Panc1 (cell line): ENCODE measurements at regions not wholly inside any gene's neighbourhood (a gene's known extent, or its start where the extent isn't known, plus 50 kb on each side); places are given as distances from the start of the nearest gene placed in this dataset.

Experiments used
- CTCF ChIP-seq: fragments of 450-650 bp; IDR thresholded peaks from 2 replicates; pipeline ENCODE4 v1.5.1; 2017; ENCODE audit warnings: mild to moderate bottlenecking
- POLR2AphosphoS5 ChIP-seq: IDR thresholded peaks from 2 replicates; pipeline ENCODE4 v1.6.1; 2012; ENCODE audit warnings: mild to moderate bottlenecking, low read depth, low read length, moderate library complexity
- SIN3A ChIP-seq: IDR thresholded peaks from 2 replicates; pipeline ENCODE4 v1.6.1; 2012; ENCODE audit warnings: low read depth, mild to moderate bottlenecking, low read length, moderate library complexity, borderline replicate concordance; ENCODE audit not compliant: insufficient read depth
- TF ChIP-seq, protein P1 (sequence below), 2 experiments: IDR thresholded peaks; 2 replicates each; pipeline ENCODE4 v1.6.1; 2011 to 2012; ENCODE audit warnings: low read depth in 2 of 2, control low read depth in 1 of 2, low read length in 1 of 2, mild to moderate bottlenecking in 1 of 2, moderate library complexity in 1 of 2; ENCODE audit not compliant: insufficient read depth in 1 of 2

- TF ChIP-seq CTCF (no peak), SIN3A (no peak), POLR2AphosphoS5 (no peak)
- TF ChIP-seq, protein P1, sequence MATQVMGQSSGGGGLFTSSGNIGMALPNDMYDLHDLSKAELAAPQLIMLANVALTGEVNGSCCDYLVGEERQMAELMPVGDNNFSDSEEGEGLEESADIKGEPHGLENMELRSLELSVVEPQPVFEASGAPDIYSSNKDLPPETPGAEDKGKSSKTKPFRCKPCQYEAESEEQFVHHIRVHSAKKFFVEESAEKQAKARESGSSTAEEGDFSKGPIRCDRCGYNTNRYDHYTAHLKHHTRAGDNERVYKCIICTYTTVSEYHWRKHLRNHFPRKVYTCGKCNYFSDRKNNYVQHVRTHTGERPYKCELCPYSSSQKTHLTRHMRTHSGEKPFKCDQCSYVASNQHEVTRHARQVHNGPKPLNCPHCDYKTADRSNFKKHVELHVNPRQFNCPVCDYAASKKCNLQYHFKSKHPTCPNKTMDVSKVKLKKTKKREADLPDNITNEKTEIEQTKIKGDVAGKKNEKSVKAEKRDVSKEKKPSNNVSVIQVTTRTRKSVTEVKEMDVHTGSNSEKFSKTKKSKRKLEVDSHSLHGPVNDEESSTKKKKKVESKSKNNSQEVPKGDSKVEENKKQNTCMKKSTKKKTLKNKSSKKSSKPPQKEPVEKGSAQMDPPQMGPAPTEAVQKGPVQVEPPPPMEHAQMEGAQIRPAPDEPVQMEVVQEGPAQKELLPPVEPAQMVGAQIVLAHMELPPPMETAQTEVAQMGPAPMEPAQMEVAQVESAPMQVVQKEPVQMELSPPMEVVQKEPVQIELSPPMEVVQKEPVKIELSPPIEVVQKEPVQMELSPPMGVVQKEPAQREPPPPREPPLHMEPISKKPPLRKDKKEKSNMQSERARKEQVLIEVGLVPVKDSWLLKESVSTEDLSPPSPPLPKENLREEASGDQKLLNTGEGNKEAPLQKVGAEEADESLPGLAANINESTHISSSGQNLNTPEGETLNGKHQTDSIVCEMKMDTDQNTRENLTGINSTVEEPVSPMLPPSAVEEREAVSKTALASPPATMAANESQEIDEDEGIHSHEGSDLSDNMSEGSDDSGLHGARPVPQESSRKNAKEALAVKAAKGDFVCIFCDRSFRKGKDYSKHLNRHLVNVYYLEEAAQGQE (IDR thresholded peaks at IDR 0.05; ENCODE audit: insufficient read depth in 1 of 2, low read depth in 2 of 2, low read length in 1 of 2), result no peak
Observed at GRCh38 chr5:36802187-36802586, 74.4 kb upstream of the NIPBL start.
